Colonic mucosa (tissue), 4 donors: ENCODE measurements at regions not wholly inside any gene's neighbourhood (a gene's known extent, or its start where the extent isn't known, plus 50 kb on each side); places are given as distances from the start of the nearest gene placed in this dataset.

Experiments
- DNase-seq: peaks from one replicate; pipeline ENCODE4 v3.0.0-alpha.2; 2020
- H3K27ac ChIP-seq: fragments of 200-600 bp; one replicate; pipeline ENCODE4 v1.8.0; 2021
- H3K27me3 ChIP-seq: fragments of 200-600 bp; one replicate; pipeline ENCODE4 v1.8.0; 2021
- H3K36me3 ChIP-seq: fragments of 200-600 bp; one replicate; pipeline ENCODE4 v1.8.0; 2021
- H3K4me1 ChIP-seq: fragments of 200-600 bp; one replicate; pipeline ENCODE4 v1.8.0; 2021; ENCODE audit warnings: mild to moderate bottlenecking
- H3K4me3 ChIP-seq: fragments of 200-600 bp; one replicate; pipeline ENCODE4 v1.8.0; 2021
- H3K9ac ChIP-seq, 2 donors: one replicate each; pipeline ENCODE4 v1.7.0; 2013; ENCODE audit warnings: control low read depth in 2 of 2, low read depth in 2 of 2, low read length in 2 of 2
- H3K9me3 ChIP-seq: fragments of 200-600 bp; one replicate; pipeline ENCODE4 v1.8.0; 2021
- intact Hi-C: fragments of 100-400 bp; cut with DNase I; formaldehyde crosslinking; loops from one replicate; pipeline ENCODE4 v1.14.1; 2022
- TF ChIP-seq, protein P1 (sequence below): fragments of 200-600 bp; IDR thresholded peaks from one replicate; pipeline ENCODE4 v1.8.0; 2022; ENCODE audit warnings: antibody characterized with exemption, mild to moderate bottlenecking
- donor health status: healthy.
- donor health status: DM: no; HTN: no; CAD: no.
- donor health status: DM: no; HTN: no; CAD: no.

DNA sequence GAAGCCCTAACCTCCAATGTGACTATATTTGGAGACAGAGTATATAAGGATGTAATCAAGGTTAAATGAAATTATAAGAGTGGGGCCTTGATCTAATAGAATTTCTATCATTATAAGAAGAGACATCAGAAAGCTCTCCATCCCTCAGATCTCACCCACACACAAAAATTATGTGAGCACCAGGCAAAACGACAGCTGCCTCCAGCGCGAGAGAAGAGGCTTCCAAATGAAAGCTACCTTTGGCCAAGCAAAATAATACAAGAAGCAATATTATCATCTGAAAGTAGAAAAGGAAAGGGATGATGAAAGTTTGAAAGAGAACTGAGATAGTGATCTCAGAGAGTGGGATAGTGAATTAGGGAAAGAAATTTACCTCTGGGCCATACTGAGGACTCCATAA lies 1192.5 kb downstream of the NXPH1 start:
- H3K4me3 ChIP-seq: no peak overlapping the region
- H3K27me3 ChIP-seq: no peaks in the 10 kb centered on the region
- no peak overlapping the region for H3K27ac ChIP-seq
- TF ChIP-seq, protein P1, sequence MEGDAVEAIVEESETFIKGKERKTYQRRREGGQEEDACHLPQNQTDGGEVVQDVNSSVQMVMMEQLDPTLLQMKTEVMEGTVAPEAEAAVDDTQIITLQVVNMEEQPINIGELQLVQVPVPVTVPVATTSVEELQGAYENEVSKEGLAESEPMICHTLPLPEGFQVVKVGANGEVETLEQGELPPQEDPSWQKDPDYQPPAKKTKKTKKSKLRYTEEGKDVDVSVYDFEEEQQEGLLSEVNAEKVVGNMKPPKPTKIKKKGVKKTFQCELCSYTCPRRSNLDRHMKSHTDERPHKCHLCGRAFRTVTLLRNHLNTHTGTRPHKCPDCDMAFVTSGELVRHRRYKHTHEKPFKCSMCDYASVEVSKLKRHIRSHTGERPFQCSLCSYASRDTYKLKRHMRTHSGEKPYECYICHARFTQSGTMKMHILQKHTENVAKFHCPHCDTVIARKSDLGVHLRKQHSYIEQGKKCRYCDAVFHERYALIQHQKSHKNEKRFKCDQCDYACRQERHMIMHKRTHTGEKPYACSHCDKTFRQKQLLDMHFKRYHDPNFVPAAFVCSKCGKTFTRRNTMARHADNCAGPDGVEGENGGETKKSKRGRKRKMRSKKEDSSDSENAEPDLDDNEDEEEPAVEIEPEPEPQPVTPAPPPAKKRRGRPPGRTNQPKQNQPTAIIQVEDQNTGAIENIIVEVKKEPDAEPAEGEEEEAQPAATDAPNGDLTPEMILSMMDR: no peak
- H3K36me3 ChIP-seq: no peaks in the 10 kb centered on the region
- no peaks in the 10 kb centered on the region for H3K9me3 ChIP-seq
- H3K4me1 ChIP-seq: no peaks in the 10 kb centered on the region
- H3K9ac ChIP-seq: no peak overlapping the region
- intact Hi-C loops: no loop called here
- no peak for DNase-seq

DNA sequence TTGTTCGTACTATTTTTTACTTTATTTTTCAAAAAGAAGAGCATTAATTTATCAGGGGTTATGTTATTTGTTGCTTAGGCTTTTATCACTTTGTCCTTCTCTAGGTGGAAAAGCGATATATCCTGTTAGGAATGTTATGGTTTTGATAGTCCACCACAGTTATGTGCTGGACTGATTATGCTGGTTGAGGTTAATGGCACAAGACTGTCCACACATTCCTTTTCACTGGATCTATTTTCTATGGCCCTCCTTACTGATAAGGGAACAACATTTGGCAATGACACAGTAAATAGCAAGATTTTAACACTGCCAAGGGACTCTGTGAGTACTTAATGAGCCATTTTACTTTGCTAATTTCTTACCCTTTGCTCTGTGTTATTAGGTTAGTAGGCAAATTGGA lies 1212.3 kb downstream of the NXPH1 start:
- H3K27ac ChIP-seq: no peak overlapping the region
- no peak for DNase-seq
- no peaks in the 10 kb centered on the region for H3K9me3 ChIP-seq
- no peaks in the 10 kb centered on the region for H3K36me3 ChIP-seq
- H3K27me3 ChIP-seq: no peaks in the 10 kb centered on the region
- no peaks in the 10 kb centered on the region for H3K4me1 ChIP-seq
- H3K4me3 ChIP-seq: no peak overlapping the region
- intact Hi-C loops: no loop called here
- TF ChIP-seq, protein P1: no peak
- no peak overlapping the region for H3K9ac ChIP-seq

DNA sequence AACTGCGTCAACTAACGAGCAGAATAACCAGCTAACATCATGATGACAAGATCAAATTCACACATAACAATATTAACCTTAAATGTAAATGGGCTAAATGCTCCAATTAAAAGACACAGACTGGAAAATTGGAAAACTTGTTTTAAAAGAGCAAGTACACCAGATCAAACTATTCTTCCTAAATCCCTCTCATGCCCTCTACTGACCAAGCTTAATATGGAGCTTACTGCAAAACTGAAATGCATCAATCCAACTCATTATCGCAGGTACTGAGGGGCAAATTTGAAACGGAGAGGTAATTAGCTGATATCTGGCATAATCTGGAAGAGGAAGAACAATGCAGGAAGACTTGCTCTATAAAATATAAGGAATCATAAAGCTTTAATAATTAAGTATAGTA lies 1223.8 kb downstream of the NXPH1 start:
- no peaks in the 10 kb centered on the region for H3K4me1 ChIP-seq
- H3K9me3 ChIP-seq: no peaks in the 10 kb centered on the region
- H3K9ac ChIP-seq: no peak overlapping the region
- TF ChIP-seq, protein P1: no peak
- no peak overlapping the region for H3K27ac ChIP-seq
- DNase-seq: no peak
- no peaks in the 10 kb centered on the region for H3K36me3 ChIP-seq
- H3K4me3 ChIP-seq: no peak overlapping the region
- H3K27me3 ChIP-seq: no peaks in the 10 kb centered on the region
- intact Hi-C loops: no loop called here

DNA sequence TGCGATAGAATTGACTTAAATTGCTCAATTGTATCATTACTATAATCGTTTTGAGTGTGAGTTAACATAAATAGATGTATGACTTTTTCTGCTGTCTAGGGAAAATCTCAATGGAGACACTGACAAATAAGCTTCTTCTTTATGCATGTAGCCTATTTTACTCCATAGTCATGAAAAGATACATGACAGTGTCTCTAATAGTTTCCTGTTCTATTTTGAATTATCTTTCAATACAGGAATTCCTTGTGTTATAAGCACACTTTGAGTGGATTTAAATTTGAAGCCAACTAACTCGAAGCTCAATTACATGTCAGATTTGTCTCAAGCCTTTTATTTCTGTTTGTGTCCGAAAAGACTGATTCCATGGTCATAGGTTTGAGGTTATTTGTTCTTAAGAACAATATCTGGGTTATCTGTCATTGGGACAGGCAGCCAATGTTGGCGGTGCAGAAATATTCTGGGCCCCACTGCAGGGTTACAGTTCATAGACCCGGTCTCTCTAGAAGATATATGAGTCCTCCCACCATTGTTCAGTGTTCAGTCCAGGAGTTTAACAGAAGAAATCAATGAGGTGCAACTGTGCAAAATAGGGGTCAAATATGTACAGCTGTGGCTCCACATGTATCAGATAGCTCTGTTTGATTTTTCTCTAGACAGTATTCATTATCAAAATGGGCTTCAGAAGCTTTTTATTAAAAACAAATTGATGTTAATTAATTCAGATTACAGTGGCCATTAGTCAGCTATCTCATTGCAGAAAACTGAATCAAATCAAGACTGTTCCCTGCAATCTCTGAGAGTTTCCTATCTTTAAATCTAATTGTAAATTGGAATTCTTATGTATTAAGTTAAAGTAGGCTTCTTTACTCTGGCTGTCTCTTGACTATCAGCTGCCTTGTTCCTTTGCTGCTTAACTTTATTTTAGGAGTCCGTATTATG lies 1238.8 kb downstream of the NXPH1 start:
- no peak overlapping the region for H3K4me3 ChIP-seq
- intact Hi-C loops: no loop called here
- no peak for DNase-seq
- H3K9ac ChIP-seq: no peak overlapping the region
- TF ChIP-seq, protein P1: no peak
- no peaks in the 10 kb centered on the region for H3K9me3 ChIP-seq
- H3K27ac ChIP-seq: no peak overlapping the region
- no peaks in the 10 kb centered on the region for H3K27me3 ChIP-seq
- no peaks in the 10 kb centered on the region for H3K4me1 ChIP-seq
- H3K36me3 ChIP-seq: no peaks in the 10 kb centered on the region

DNA sequence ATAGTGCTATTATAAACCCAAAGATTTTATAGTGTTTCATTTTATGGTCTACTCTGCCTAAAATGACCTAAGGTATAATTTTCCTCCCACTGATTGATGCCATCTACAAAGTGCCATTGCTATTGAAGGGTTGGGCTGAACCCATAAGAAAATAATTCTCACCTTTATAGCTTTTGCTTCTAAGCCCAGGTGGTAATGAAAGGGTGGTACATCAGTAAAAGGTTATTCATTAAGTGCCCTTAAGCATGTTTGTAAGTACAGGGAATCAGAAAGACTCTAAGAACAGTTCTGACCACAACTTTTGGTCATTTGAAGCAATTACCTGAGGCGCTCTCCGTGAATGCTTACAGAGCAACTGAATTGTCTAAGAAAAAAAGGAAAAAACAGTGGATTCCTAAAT lies 1247.3 kb downstream of the NXPH1 start:
- no peaks in the 10 kb centered on the region for H3K36me3 ChIP-seq
- no peak overlapping the region for H3K9ac ChIP-seq
- no peaks in the 10 kb centered on the region for H3K27me3 ChIP-seq
- H3K27ac ChIP-seq: no peak overlapping the region
- no peaks in the 10 kb centered on the region for H3K9me3 ChIP-seq
- TF ChIP-seq, protein P1: no peak
- H3K4me3 ChIP-seq: no peak overlapping the region
- no peaks in the 10 kb centered on the region for H3K4me1 ChIP-seq
- DNase-seq: no peak
- intact Hi-C loops: no loop called here
